Neural progenitor cell (in vitro differentiated cells): ENCODE measurements at regions not wholly inside any gene's neighbourhood (a gene's known extent, or its start where the extent isn't known, plus 50 kb on each side); places are given as distances from the start of the nearest gene placed in this dataset.
"Not testable (repeated sequence)": the region's sequence is repeated elsewhere in the genome, so short reads cannot be mapped to it uniquely, and the experiment has no call there.

ENCODE experiments used
- DNase-seq: peaks from one replicate; pipeline ENCODE4 v3.0.0-alpha.2; 2016; ENCODE audit warnings: low spot score
- H2AFZ ChIP-seq: fragments of 200-600 bp; sonication (generic); replicated peaks from 2 replicates; pipeline ENCODE4 v1.6.1; 2016; ENCODE audit warnings: antibody characterized with exemption
- H3F3A ChIP-seq: fragments of 200-600 bp; sonication (generic); 2 replicates; pipeline ENCODE4 v1.6.1; 2016; ENCODE audit warnings: antibody characterized with exemption, low read depth
- H3K27ac ChIP-seq: fragments of 200-600 bp; sonication (generic); 2 replicates; pipeline ENCODE4 v1.5.1; 2016; ENCODE audit warnings: mild to moderate bottlenecking
- H3K27me3 ChIP-seq: fragments of 200-600 bp; sonication (generic); 2 replicates; pipeline ENCODE4 v1.6.1; 2016; ENCODE audit warnings: mild to moderate bottlenecking, moderate library complexity
- H3K36me3 ChIP-seq: fragments of 200-600 bp; sonication (generic); 2 replicates; pipeline ENCODE4 v1.5.1; 2016
- H3K4me1 ChIP-seq: fragments of 200-600 bp; sonication (generic); 2 replicates; pipeline ENCODE4 v1.6.1; 2016; ENCODE audit warnings: mixed run types
- H3K4me2 ChIP-seq: fragments of 200-600 bp; sonication (generic); 2 replicates; pipeline ENCODE4 v1.6.1; 2016
- H3K4me3 ChIP-seq: fragments of 200-600 bp; sonication (generic); 2 replicates; pipeline ENCODE4 v1.5.1; 2016
- H3K79me2 ChIP-seq: fragments of 200-600 bp; sonication (generic); 2 replicates; pipeline ENCODE4 v1.6.1; 2016; ENCODE audit warnings: low read depth
- H3K9ac ChIP-seq: fragments of 200-600 bp; sonication (generic); 2 replicates; pipeline ENCODE4 v1.6.1; 2016
- H3K9me3 ChIP-seq: fragments of 200-600 bp; sonication (generic); 2 replicates; pipeline ENCODE4 v1.5.1; 2016; ENCODE audit warnings: low read depth
- H4K20me1 ChIP-seq: fragments of 200-600 bp; sonication (generic); 2 replicates; pipeline ENCODE4 v1.6.1; 2016; ENCODE audit warnings: low read depth
- H3K27ac Mint-ChIP-seq: 3 replicates; pipeline ENCODE4 v1.8.0; 2021; ENCODE audit warnings: mixed read lengths
- H3K27me3 Mint-ChIP-seq: 2 replicates; pipeline ENCODE4 v1.8.0; 2022; ENCODE audit warnings: low read depth, mild to moderate bottlenecking, inconsistent platforms, moderate library complexity, mixed read lengths; ENCODE audit not compliant: insufficient read depth
- H3K36me3 Mint-ChIP-seq: 3 replicates; pipeline ENCODE4 v1.8.0; 2021; ENCODE audit warnings: mixed read lengths
- H3K4me1 Mint-ChIP-seq: 3 replicates; pipeline ENCODE4 v1.8.0; 2021; ENCODE audit warnings: mixed read lengths
- H3K4me3 Mint-ChIP-seq: 3 replicates; pipeline ENCODE4 v1.8.0; 2021; ENCODE audit warnings: mild to moderate bottlenecking, moderate library complexity, mixed read lengths
- H3K9me3 Mint-ChIP-seq: 3 replicates; pipeline ENCODE4 v1.8.0; 2020; ENCODE audit warnings: mixed read lengths
- EZH2 ChIP-seq: fragments of 200-600 bp; sonication (generic); IDR thresholded peaks from 2 replicates; pipeline ENCODE4 v1.6.1; 2017; ENCODE audit warnings: antibody characterized with exemption, mild to moderate bottlenecking, moderate library complexity
- EZH2phosphoT487 ChIP-seq: fragments of 200-600 bp; sonication (generic); IDR thresholded peaks from 2 replicates; pipeline ENCODE4 v1.6.1; 2017; ENCODE audit warnings: antibody characterized with exemption
- TF ChIP-seq, protein P1 (sequence below): fragments of 200-600 bp; sonication (generic); IDR thresholded peaks from 2 replicates; pipeline ENCODE4 v1.5.1; 2017; ENCODE audit warnings: antibody characterized with exemption, mild to moderate bottlenecking

DNA sequence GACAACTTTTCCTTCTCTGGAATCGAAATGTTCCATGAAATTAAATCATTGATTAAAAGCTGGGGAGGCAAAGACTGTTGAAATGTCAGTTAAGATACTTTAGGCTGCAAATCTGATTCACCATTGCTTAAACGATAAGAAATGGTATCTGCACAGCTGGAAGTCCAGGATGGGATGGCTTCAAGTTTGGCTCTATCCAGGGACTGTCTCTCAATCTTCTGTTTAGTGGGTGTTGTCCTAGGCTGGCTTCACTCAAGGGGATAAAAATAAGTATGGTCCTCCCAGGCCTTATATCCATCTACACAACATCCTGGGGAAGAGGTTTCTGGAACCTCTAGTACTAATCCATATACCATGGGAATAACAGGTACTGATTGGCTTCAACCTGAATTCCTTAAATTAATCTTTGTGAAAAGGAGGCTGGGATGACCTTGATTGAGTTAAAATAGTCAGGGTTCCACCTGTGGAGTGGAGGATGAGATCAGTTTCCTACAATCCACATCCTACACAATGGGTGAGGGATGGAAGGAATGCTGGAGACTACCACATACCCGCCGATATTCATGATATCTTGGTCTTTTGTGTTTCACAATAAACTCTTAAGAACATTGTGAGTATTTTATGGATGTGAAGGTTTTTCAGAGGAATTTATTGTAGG is 156.0 kb upstream of the L3MBTL4 start:
- H3K27ac ChIP-seq = no peak overlapping the region
- DNase-seq = no peak
- peaks cover 34% of the 10 kb centered on the region for H3K4me1 ChIP-seq
- Mint-ChIP-seq H3K27ac (no peak overlapping the region), H3K9me3 (no peaks in the 10 kb centered on the region), H3K36me3 (no peaks in the 10 kb centered on the region), H3K4me3 (no peak overlapping the region), H3K27me3 (no peaks in the 10 kb centered on the region), H3K4me1 (peaks cover 6% of the 10 kb centered on the region)
- H3K27me3 ChIP-seq = no peaks in the 10 kb centered on the region
- H3K79me2 ChIP-seq = no peaks in the 10 kb centered on the region
- no peaks in the 10 kb centered on the region for H4K20me1 ChIP-seq
- no peak overlapping the region for H2AFZ ChIP-seq
- H3K9ac ChIP-seq = no peak overlapping the region
- no peaks in the 10 kb centered on the region for H3K9me3 ChIP-seq
- H3K36me3 ChIP-seq = no peaks in the 10 kb centered on the region
- H3K4me2 ChIP-seq = no peak overlapping the region
- TF ChIP-seq EZH2 = no peak
- no peak for TF ChIP-seq EZH2phosphoT487
- TF ChIP-seq, protein P1, sequence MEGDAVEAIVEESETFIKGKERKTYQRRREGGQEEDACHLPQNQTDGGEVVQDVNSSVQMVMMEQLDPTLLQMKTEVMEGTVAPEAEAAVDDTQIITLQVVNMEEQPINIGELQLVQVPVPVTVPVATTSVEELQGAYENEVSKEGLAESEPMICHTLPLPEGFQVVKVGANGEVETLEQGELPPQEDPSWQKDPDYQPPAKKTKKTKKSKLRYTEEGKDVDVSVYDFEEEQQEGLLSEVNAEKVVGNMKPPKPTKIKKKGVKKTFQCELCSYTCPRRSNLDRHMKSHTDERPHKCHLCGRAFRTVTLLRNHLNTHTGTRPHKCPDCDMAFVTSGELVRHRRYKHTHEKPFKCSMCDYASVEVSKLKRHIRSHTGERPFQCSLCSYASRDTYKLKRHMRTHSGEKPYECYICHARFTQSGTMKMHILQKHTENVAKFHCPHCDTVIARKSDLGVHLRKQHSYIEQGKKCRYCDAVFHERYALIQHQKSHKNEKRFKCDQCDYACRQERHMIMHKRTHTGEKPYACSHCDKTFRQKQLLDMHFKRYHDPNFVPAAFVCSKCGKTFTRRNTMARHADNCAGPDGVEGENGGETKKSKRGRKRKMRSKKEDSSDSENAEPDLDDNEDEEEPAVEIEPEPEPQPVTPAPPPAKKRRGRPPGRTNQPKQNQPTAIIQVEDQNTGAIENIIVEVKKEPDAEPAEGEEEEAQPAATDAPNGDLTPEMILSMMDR = no peak
- no peak overlapping the region for H3K4me3 ChIP-seq
- H3F3A ChIP-seq = peaks cover 19% of the 10 kb centered on the region

DNA sequence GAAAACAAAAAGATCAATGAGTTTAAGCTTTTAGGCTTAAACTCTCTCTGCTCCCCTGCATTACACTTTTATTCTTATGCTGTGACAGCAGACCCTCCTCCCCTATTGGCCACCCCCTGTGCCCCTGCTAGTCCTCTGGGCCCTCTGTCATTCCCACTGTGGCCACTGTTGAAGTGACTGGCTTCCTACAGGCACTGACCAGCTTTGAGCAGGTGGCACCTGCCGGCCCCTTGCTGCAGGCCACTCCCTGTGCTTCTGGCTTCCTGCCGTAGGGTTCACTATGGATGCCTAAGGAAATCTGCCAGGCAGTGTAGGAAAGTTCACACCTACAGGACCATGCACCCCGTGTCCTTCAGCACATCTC is 156.5 kb upstream of the L3MBTL4 start:
- H3K4me1 Mint-ChIP-seq = peaks cover 4% of the 10 kb centered on the region
- H3K27ac ChIP-seq = no peak overlapping the region
- H3K27me3 ChIP-seq = no peaks in the 10 kb centered on the region
- H3K36me3 ChIP-seq = no peaks in the 10 kb centered on the region
- no peak for DNase-seq
- H3K27ac Mint-ChIP-seq = no peak overlapping the region
- H3K36me3 Mint-ChIP-seq = no peaks in the 10 kb centered on the region
- peaks cover 14% of the 10 kb centered on the region for H3F3A ChIP-seq
- no peak overlapping the region for H3K4me3 Mint-ChIP-seq
- H3K9ac ChIP-seq = no peak overlapping the region
- H3K9me3 ChIP-seq = no peaks in the 10 kb centered on the region
- no peaks in the 10 kb centered on the region for H4K20me1 ChIP-seq
- TF ChIP-seq, protein P1 = no peak
- TF ChIP-seq EZH2 = no peak
- no peaks in the 10 kb centered on the region for H3K9me3 Mint-ChIP-seq
- H3K4me1 ChIP-seq = peaks cover 29% of the 10 kb centered on the region
- H3K4me3 ChIP-seq = no peak overlapping the region
- H3K4me2 ChIP-seq = no peak overlapping the region
- no peaks in the 10 kb centered on the region for H3K79me2 ChIP-seq
- no peak overlapping the region for H2AFZ ChIP-seq
- H3K27me3 Mint-ChIP-seq = no peaks in the 10 kb centered on the region

DNA sequence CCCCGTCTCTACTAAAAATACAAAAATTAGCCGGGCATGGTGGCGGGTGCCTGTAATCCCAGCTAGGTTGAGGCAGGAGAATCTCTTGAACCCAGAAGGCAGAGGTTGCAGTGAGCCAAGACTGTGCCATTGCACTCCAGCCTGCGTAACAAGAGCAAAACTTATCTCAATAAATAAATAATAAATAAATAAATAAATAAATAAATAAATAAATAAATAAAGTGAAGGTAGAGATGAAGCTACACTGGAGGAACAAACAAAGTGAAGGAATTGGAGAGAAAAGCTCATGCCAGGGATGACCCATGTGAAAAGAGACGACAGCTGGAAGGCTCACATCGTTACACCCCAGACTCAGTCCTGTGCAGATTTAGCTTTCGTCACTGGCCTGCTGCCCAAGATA is 157.3 kb upstream of the ARHGAP28 start:
- H2AFZ ChIP-seq, H3K4me3 Mint-ChIP-seq, H3K36me3 ChIP-seq, H3K79me2 ChIP-seq, DNase-seq, H3K4me2 ChIP-seq, H4K20me1 ChIP-seq, H3K9ac ChIP-seq, H3K27ac Mint-ChIP-seq, H3K27me3 Mint-ChIP-seq, H3K36me3 Mint-ChIP-seq, H3K9me3 ChIP-seq, H3K9me3 Mint-ChIP-seq, H3K27me3 ChIP-seq, H3K4me1 Mint-ChIP-seq, H3K27ac ChIP-seq, H3F3A ChIP-seq, H3K4me3 ChIP-seq: not testable (repeated sequence)
- peaks cover 20% of the 10 kb centered on the region for H3K4me1 ChIP-seq

DNA sequence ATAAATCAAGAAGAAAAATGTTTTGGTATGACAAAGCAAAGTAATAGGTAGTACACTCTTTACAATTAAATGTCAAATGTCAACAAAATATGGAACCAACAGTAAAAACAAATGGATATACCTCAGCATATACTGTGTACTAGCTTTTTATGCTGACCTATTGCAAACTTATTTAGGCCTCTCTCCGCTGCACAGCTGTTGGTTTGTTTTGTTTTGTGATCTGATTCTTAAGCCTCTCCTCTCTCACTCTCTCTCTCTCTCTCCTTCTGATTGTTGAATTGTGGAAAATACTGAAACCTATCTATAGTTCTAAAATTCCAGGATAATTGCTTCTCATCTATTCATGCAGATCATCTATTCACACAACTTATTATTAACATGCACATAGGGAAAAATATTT is 154.9 kb upstream of the ARHGAP28 start:
- Histone ChIP-seq H3K4me1 (peaks cover 17% of the 10 kb centered on the region), H3K27ac (no peak overlapping the region), H3K4me3 (no peak overlapping the region), H2AFZ (no peak overlapping the region), H4K20me1 (no peaks in the 10 kb centered on the region), H3F3A (no peaks in the 10 kb centered on the region), H3K27me3 (no peaks in the 10 kb centered on the region), H3K79me2 (no peaks in the 10 kb centered on the region), H3K36me3 (no peaks in the 10 kb centered on the region), H3K9me3 (no peaks in the 10 kb centered on the region), H3K9ac (no peak overlapping the region), H3K4me2 (no peak overlapping the region)
- Mint-ChIP-seq H3K36me3 (no peaks in the 10 kb centered on the region), H3K27me3 (no peaks in the 10 kb centered on the region), H3K9me3 (peaks cover 3% of the 10 kb centered on the region), H3K27ac (no peak overlapping the region), H3K4me1 (no peaks in the 10 kb centered on the region), H3K4me3 (no peak overlapping the region)
- DNase-seq = no peak
- TF ChIP-seq EZH2phosphoT487 = no peak
- TF ChIP-seq EZH2 = no peak
- TF ChIP-seq, protein P1 = no peak
